ENCODE measurements at regions not wholly inside any gene's neighbourhood (a gene's known extent, or its start where the extent isn't known, plus 50 kb on each side); places are given as distances from the start of the nearest gene placed in this dataset.

GRCh38 chr5:10161778-10162177 is 87.9 kb downstream of the ATPSCKMT start:
- ATAC-seq (ENCODE audit: low FRiP score) = no peak
- TF ChIP-seq CTCF (IDR thresholded peaks at IDR 0.05) = no peak
- DNase-seq (ENCODE audit: low spot score) = no peak

GRCh38 chr5:10160241-10160640 is 89.4 kb downstream of the ATPSCKMT start:
- TF ChIP-seq CTCF (IDR thresholded peaks at IDR 0.05) = no peak
- ATAC-seq (ENCODE audit: low FRiP score) (no peak), DNase-seq (ENCODE audit: low spot score) (no peak)

GRCh38 chr5:10158886-10159285 is 90.8 kb downstream of the ATPSCKMT start:
- DNase-seq (ENCODE audit: low spot score) (no peak), ATAC-seq (ENCODE audit: low FRiP score) (no peak)
- no peak for TF ChIP-seq CTCF (IDR thresholded peaks at IDR 0.05)

- TF ChIP-seq CTCF (IDR thresholded peaks at IDR 0.05) = no peak
- DNase-seq (ENCODE audit: low spot score) (no peak), ATAC-seq (ENCODE audit: low FRiP score) (no peak)
These were observed 92.5 kb downstream of the ATPSCKMT start for GRCh38 chr5:10157085-10157669.

- TF ChIP-seq CTCF (IDR thresholded peaks at IDR 0.05) = no peak
- DNase-seq (ENCODE audit: low spot score) (no peak), ATAC-seq (ENCODE audit: low FRiP score) (no peak)
These were observed 93.6 kb downstream of the ATPSCKMT start for GRCh38 chr5:10155897-10156667.

GRCh38 chr5:10153808-10154537 is 95.7 kb downstream of the ATPSCKMT start:
- no peak for ATAC-seq (ENCODE audit: low FRiP score)
- DNase-seq (ENCODE audit: low spot score) = no peak
- TF ChIP-seq CTCF (IDR thresholded peaks at IDR 0.05) = no peak

Measured in omental fat pad (tissue), 3 donors.